NCI-H1930 (cell line): ENCODE measurements at regions not wholly inside any gene's neighbourhood (a gene's known extent, or its start where the extent isn't known, plus 50 kb on each side); places are given as distances from the start of the nearest gene placed in this dataset.
"Not testable (repeated sequence)": the region's sequence is repeated elsewhere in the genome, so short reads cannot be mapped to it uniquely, and the experiment has no call there.

ENCODE experiments used
- DNase-seq, 2 experiments: peaks; one replicate each; lab custom pipeline; 2025; lab: John Stamatoyannopoulos, UW

- not testable (repeated sequence) for DNase-seq
These were observed 262.5 kb downstream of the SMARCA2 start for GRCh38 chr9:2277644-2278043.

GRCh38 chr9:2279138-2279537 is 264.0 kb downstream of the SMARCA2 start:
- DNase-seq = not testable (repeated sequence)

GRCh38 chr9:2281031-2281802 is 266.1 kb downstream of the SMARCA2 start:
- DNase-seq = no peak

- no peak for DNase-seq
These were observed 266.6 kb downstream of the SMARCA2 start for GRCh38 chr9:2281803-2282185.

- no peak for DNase-seq
These were observed 269.6 kb downstream of the SMARCA2 start for GRCh38 chr9:2284770-2285169.

- no peak for DNase-seq
These were observed 270.5 kb downstream of the SMARCA2 start for GRCh38 chr9:2285416-2286332.

GRCh38 chr9:2286333-2286705 is 271.2 kb downstream of the SMARCA2 start:
- DNase-seq = no peak

GRCh38 chr9:2286825-2287455 is 271.8 kb downstream of the SMARCA2 start:
- no peak for DNase-seq

- DNase-seq = no peak
These were observed 273.2 kb downstream of the SMARCA2 start for GRCh38 chr9:2288309-2288708.

- DNase-seq = no peak
These were observed 274.1 kb downstream of the SMARCA2 start for GRCh38 chr9:2289263-2289662.

GRCh38 chr9:2290382-2290781 is 275.2 kb downstream of the SMARCA2 start:
- no peak for DNase-seq

GRCh38 chr9:2291980-2292704 is 277.0 kb downstream of the SMARCA2 start:
- DNase-seq = no peak

- DNase-seq = no peak
These were observed 277.6 kb downstream of the SMARCA2 start for GRCh38 chr9:2292733-2293132.

- no peak for DNase-seq
These were observed 282.6 kb downstream of the SMARCA2 start for GRCh38 chr9:2297771-2298170.

GRCh38 chr9:2298217-2298616 is 283.1 kb downstream of the SMARCA2 start:
- peak in 1 of 2 experiments; percentile 80 for DNase-seq

- DNase-seq = peak; percentile 83 to 91
These were observed 284.2 kb downstream of the SMARCA2 start for GRCh38 chr9:2299156-2299842.

GRCh38 chr9:2299843-2300205 is 284.7 kb downstream of the SMARCA2 start:
- DNase-seq = no peak

GRCh38 chr9:2300325-2300724 is 285.2 kb downstream of the SMARCA2 start:
- DNase-seq = no peak

- DNase-seq = no peak
These were observed 287.5 kb downstream of the SMARCA2 start for GRCh38 chr9:2302606-2303005.

- no peak for DNase-seq
These were observed 287.9 kb downstream of the SMARCA2 start for GRCh38 chr9:2303056-2303455.

- no peak for DNase-seq
These were observed 292.3 kb downstream of the SMARCA2 start for GRCh38 chr9:2307480-2307879.
